AG10803 (cell line): ENCODE measurements at regions not wholly inside any gene's neighbourhood (a gene's known extent, or its start where the extent isn't known, plus 50 kb on each side); places are given as distances from the start of the nearest gene placed in this dataset.
"Not testable (repeated sequence)": the region's sequence is repeated elsewhere in the genome, so short reads cannot be mapped to it uniquely, and the experiment has no call there.

Experiments used
- DNase-seq: peaks from one replicate; pipeline ENCODE4 v3.0.0; 2010; ENCODE audit warnings: low read depth
- H3K4me3 ChIP-seq: 2 replicates; pipeline ENCODE4 v1.5.1; 2011; ENCODE audit warnings: mild to moderate bottlenecking, low read length, control low read depth
- CTCF ChIP-seq: conservative IDR thresholded peaks from 2 replicates; pipeline ENCODE4 v1.5.1; 2011; ENCODE audit warnings: mild to moderate bottlenecking, low read length, control low read depth, inconsistent platforms

- peak; percentile 100 for TF ChIP-seq CTCF
- peak; percentile 92 for DNase-seq
- H3K4me3 ChIP-seq: no peak overlapping the region
These were observed 50.6 kb upstream of the ITGB1 start for GRCh38 chr10:33008499-33009243.

- not testable (repeated sequence) for DNase-seq, H3K4me3 ChIP-seq
These were observed 49.8 kb upstream of the ITGB1 start for GRCh38 chr10:33007731-33008381.
